WTC11 (cell line): ENCODE measurements at regions not wholly inside any gene's neighbourhood (a gene's known extent, or its start where the extent isn't known, plus 50 kb on each side); places are given as distances from the start of the nearest gene placed in this dataset.
A peak's percentile ranks its signal among the peaks of the same experiment; 100 is the strongest.

Experiments
- ATAC-seq: fragments of 200-7000 bp; cut with Tn5 transposase; 2 replicates; pipeline ENCODE4 v1.10.0; 2021; ENCODE audit warnings: mild to moderate bottlenecking, moderate library complexity
- CTCF ChIA-PET: fragments of 300-600 bp; sonication (Branson Sonifier 250); formaldehyde crosslinking; loops from one replicate; lab custom pipeline; 2021; ENCODE audit warnings: antibody characterized with exemption; lab: Charles Lee
- POLR2A ChIA-PET: fragments of 350-600 bp; sonication (Branson Sonifier 250); formaldehyde crosslinking; loops from one replicate; lab custom pipeline; 2021; ENCODE audit warnings: antibody characterized with exemption; lab: Charles Lee
- DNase-seq: peaks from one replicate; pipeline ENCODE4 v3.0.0; 2021; ENCODE audit warnings: low spot score
- H3K27ac Mint-ChIP-seq: 2 replicates; pipeline ENCODE4 v1.8.0; 2021; ENCODE audit warnings: mixed read lengths
- H3K27me3 Mint-ChIP-seq: 2 replicates; pipeline ENCODE4 v1.8.0; 2021; ENCODE audit warnings: low read depth, mild to moderate bottlenecking, moderate library complexity, mixed read lengths
- H3K36me3 Mint-ChIP-seq: 2 replicates; pipeline ENCODE4 v1.8.0; 2021; ENCODE audit warnings: mixed read lengths
- H3K4me1 Mint-ChIP-seq: 2 replicates; pipeline ENCODE4 v1.8.0; 2022; ENCODE audit warnings: mixed read lengths
- H3K4me3 Mint-ChIP-seq: 2 replicates; pipeline ENCODE4 v1.8.0; 2021; ENCODE audit warnings: mild to moderate bottlenecking, moderate library complexity, mixed read lengths
- H3K9me3 Mint-ChIP-seq: 2 replicates; pipeline ENCODE4 v1.8.0; 2021; ENCODE audit warnings: mixed read lengths
- ATF1 ChIP-seq: sonication (generic); formaldehyde crosslinking; IDR thresholded peaks from 2 replicates; pipeline ENCODE4 v1.8.1; 2023; ENCODE audit warnings: mild to moderate bottlenecking, moderate library complexity, missing genetic modification reagents
- GRHL2 ChIP-seq: fragments of 250-450 bp; sonication (Bioruptor Pico); IDR thresholded peaks from 2 replicates; pipeline ENCODE4 v1.8.0; 2022; ENCODE audit warnings: mild to moderate bottlenecking, moderate library complexity; ENCODE audit not compliant: insufficient replicate concordance, severe bottlenecking
- JAZF1 ChIP-seq: fragments of 250-450 bp; sonication (Bioruptor Pico); IDR thresholded peaks from 2 replicates; pipeline ENCODE4 v1.9.0; 2021; ENCODE audit warnings: moderate library complexity, mild to moderate bottlenecking, inconsistent platforms
- NFATC4 ChIP-seq: fragments of 250-450 bp; sonication (Bioruptor Pico); IDR thresholded peaks from 2 replicates; pipeline ENCODE4 v1.9.0; 2021; ENCODE audit warnings: mild to moderate bottlenecking
- NR3C1 ChIP-seq: sonication (generic); formaldehyde crosslinking; conservative IDR thresholded peaks from 2 replicates; pipeline ENCODE4 v1.8.1; 2023; ENCODE audit warnings: low read depth, mild to moderate bottlenecking, missing genetic modification reagents
- SP1 ChIP-seq: sonication (generic); formaldehyde crosslinking; conservative IDR thresholded peaks from 2 replicates; pipeline ENCODE4 v1.8.1; 2022; ENCODE audit warnings: missing genetic modification reagents
- TEAD4 ChIP-seq: sonication (generic); formaldehyde crosslinking; IDR thresholded peaks from 2 replicates; pipeline ENCODE4 v1.8.0; 2022; ENCODE audit warnings: mild to moderate bottlenecking, missing genetic modification reagents
- ZNF121 ChIP-seq: sonication (generic); formaldehyde crosslinking; IDR thresholded peaks from 2 replicates; pipeline ENCODE4 v1.8.0; 2023; ENCODE audit warnings: missing genetic modification reagents
- TF ChIP-seq, protein P1 (sequence below): sonication (generic); formaldehyde crosslinking; IDR thresholded peaks from 2 replicates; pipeline ENCODE4 v1.8.1; 2023; ENCODE audit warnings: mild to moderate bottlenecking, missing genetic modification reagents
- TF ChIP-seq, protein P2 (sequence below): sonication (generic); formaldehyde crosslinking; conservative IDR thresholded peaks from 2 replicates; pipeline ENCODE4 v1.8.1; 2022; ENCODE audit warnings: mild to moderate bottlenecking, missing genetic modification reagents
- TF ChIP-seq, protein P3 (sequence below): sonication (generic); formaldehyde crosslinking; IDR thresholded peaks from 2 replicates; pipeline ENCODE4 v1.8.1; 2022; ENCODE audit warnings: mild to moderate bottlenecking, missing genetic modification reagents, moderate library complexity, borderline replicate concordance
- TF ChIP-seq, protein P4 (sequence below): sonication (generic); formaldehyde crosslinking; IDR thresholded peaks from 2 replicates; pipeline ENCODE4 v1.8.1; 2023; ENCODE audit warnings: mild to moderate bottlenecking, moderate library complexity, missing genetic modification reagents
- TF ChIP-seq, protein P5 (sequence below): sonication (generic); formaldehyde crosslinking; IDR thresholded peaks from 2 replicates; pipeline ENCODE4 v1.8.1; 2023; ENCODE audit warnings: mild to moderate bottlenecking, missing genetic modification reagents, moderate library complexity
- TF ChIP-seq, protein P6 (sequence below): fragments of 250-450 bp; sonication (Bioruptor Pico); IDR thresholded peaks from 2 replicates; pipeline ENCODE4 v1.9.0; 2021; ENCODE audit warnings: mild to moderate bottlenecking
- TF ChIP-seq, protein P7 (sequence below): sonication (generic); formaldehyde crosslinking; IDR thresholded peaks from 2 replicates; pipeline ENCODE4 v1.8.0; 2022; ENCODE audit warnings: mild to moderate bottlenecking, missing genetic modification reagents
- TF ChIP-seq, protein P8 (sequence below): sonication (generic); formaldehyde crosslinking; IDR thresholded peaks from 2 replicates; pipeline ENCODE4 v1.8.1; 2022; ENCODE audit warnings: mild to moderate bottlenecking, moderate library complexity, missing genetic modification reagents
- TF ChIP-seq, protein P9 (sequence below): sonication (generic); formaldehyde crosslinking; IDR thresholded peaks from 2 replicates; pipeline ENCODE4 v1.8.1; 2022; ENCODE audit warnings: missing genetic modification reagents, borderline replicate concordance

DNA sequence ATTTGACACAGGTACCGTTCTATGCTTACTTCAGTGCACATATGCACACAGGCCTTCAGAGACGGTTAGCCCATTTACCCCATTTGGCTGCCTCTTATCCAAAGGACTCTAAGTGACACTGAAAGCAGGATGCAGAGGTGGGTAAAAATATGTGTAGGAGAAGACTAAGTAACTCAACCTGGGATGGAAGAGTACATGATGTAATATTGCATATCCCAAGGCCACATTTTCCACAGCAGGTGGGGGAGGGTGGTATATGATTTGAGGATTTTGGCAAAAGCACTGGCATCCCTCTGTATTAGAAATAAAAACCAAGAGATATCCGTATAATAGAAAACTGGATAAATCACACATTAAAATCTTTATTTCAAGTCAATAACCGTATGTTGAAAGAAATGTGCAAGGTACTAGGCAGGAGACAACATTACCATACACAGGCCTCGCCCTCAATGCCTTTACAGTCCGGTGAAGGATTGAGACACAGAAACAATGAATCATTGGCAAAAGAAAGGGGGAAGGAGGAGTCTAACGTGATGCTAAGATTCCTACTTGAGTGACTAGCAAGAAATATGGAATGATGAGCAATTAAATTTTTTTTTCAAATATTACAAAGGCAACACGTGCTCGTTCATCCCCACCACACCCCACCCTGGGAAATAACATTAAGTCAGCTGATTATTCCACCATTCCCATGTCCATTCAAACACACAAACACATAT, 161.0 kb upstream of the RASGEF1B start (continued):
- TF ChIP-seq, protein P1, sequence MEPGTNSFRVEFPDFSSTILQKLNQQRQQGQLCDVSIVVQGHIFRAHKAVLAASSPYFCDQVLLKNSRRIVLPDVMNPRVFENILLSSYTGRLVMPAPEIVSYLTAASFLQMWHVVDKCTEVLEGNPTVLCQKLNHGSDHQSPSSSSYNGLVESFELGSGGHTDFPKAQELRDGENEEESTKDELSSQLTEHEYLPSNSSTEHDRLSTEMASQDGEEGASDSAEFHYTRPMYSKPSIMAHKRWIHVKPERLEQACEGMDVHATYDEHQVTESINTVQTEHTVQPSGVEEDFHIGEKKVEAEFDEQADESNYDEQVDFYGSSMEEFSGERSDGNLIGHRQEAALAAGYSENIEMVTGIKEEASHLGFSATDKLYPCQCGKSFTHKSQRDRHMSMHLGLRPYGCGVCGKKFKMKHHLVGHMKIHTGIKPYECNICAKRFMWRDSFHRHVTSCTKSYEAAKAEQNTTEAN (CRISPR knock-in tag) = no peak
- TF ChIP-seq, protein P2, sequence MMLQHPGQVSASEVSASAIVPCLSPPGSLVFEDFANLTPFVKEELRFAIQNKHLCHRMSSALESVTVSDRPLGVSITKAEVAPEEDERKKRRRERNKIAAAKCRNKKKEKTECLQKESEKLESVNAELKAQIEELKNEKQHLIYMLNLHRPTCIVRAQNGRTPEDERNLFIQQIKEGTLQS = no peak
- TF ChIP-seq, protein P3, sequence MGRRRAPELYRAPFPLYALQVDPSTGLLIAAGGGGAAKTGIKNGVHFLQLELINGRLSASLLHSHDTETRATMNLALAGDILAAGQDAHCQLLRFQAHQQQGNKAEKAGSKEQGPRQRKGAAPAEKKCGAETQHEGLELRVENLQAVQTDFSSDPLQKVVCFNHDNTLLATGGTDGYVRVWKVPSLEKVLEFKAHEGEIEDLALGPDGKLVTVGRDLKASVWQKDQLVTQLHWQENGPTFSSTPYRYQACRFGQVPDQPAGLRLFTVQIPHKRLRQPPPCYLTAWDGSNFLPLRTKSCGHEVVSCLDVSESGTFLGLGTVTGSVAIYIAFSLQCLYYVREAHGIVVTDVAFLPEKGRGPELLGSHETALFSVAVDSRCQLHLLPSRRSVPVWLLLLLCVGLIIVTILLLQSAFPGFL (CRISPR knock-in tag) = no peak
- TF ChIP-seq, protein P4, sequence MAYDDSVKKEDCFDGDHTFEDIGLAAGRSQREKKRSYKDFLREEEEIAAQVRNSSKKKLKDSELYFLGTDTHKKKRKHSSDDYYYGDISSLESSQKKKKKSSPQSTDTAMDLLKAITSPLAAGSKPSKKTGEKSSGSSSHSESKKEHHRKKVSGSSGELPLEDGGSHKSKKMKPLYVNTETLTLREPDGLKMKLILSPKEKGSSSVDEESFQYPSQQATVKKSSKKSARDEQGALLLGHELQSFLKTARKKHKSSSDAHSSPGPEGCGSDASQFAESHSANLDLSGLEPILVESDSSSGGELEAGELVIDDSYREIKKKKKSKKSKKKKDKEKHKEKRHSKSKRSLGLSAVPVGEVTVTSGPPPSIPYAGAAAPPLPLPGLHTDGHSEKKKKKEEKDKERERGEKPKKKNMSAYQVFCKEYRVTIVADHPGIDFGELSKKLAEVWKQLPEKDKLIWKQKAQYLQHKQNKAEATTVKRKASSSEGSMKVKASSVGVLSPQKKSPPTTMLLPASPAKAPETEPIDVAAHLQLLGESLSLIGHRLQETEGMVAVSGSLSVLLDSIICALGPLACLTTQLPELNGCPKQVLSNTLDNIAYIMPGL (CRISPR knock-in tag) = no peak
- TF ChIP-seq, protein P5, sequence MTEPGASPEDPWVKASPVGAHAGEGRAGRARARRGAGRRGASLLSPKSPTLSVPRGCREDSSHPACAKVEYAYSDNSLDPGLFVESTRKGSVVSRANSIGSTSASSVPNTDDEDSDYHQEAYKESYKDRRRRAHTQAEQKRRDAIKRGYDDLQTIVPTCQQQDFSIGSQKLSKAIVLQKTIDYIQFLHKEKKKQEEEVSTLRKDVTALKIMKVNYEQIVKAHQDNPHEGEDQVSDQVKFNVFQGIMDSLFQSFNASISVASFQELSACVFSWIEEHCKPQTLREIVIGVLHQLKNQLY (CRISPR knock-in tag) = no peak
- TF ChIP-seq JAZF1 (CRISPR knock-in tag) (no peak), SP1 (CRISPR knock-in tag) (no peak), TEAD4 (CRISPR knock-in tag) (no peak), GRHL2 (CRISPR knock-in tag) (no peak), NR3C1 (CRISPR knock-in tag) (no peak)
- TF ChIP-seq, protein P6, sequence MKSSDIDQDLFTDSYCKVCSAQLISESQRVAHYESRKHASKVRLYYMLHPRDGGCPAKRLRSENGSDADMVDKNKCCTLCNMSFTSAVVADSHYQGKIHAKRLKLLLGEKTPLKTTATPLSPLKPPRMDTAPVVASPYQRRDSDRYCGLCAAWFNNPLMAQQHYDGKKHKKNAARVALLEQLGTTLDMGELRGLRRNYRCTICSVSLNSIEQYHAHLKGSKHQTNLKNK = no peak
- TF ChIP-seq, protein P7, sequence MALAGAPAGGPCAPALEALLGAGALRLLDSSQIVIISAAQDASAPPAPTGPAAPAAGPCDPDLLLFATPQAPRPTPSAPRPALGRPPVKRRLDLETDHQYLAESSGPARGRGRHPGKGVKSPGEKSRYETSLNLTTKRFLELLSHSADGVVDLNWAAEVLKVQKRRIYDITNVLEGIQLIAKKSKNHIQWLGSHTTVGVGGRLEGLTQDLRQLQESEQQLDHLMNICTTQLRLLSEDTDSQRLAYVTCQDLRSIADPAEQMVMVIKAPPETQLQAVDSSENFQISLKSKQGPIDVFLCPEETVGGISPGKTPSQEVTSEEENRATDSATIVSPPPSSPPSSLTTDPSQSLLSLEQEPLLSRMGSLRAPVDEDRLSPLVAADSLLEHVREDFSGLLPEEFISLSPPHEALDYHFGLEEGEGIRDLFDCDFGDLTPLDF (CRISPR knock-in tag) = no peak

DNA sequence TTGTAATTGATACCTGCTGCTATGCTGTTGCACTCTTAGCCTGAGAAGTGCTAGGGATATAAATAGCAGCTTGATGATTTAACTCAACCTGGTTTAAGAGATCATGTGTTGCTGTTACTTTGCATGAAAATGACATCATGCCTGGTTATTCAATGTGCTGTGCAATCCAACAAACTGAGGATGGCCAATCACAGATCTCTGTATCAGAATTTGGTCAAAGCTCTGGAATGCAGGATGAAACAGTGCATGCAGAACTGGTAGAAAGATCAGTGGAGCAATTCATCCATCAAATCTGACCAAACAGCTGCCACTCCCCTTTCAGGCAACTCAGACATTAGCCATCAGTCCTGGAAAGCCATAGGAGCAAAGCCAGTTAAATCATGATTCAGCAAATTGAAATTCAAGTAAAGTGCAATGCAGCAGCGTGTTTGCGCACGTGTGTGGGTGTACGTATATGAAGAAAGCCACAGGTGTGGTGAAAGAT, 160.3 kb upstream of the RASGEF1B start:
- ChIA-PET POLR2A (no interaction called here), CTCF (interaction anchor here (1.6 kb wide), 1 partner anchor 165 kb away, joined by 4 read pairs; no protein-coding TSS in a partner anchor)
- TF ChIP-seq ZNF121 (CRISPR knock-in tag) (no peak), ATF1 (CRISPR knock-in tag) (no peak), GRHL2 (CRISPR knock-in tag) (no peak), NFATC4 (no peak)
- TF ChIP-seq, protein P8, sequence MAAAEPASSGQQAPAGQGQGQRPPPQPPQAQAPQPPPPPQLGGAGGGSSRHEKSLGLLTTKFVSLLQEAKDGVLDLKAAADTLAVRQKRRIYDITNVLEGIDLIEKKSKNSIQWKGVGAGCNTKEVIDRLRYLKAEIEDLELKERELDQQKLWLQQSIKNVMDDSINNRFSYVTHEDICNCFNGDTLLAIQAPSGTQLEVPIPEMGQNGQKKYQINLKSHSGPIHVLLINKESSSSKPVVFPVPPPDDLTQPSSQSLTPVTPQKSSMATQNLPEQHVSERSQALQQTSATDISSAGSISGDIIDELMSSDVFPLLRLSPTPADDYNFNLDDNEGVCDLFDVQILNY = no peak
- TF ChIP-seq, protein P9, sequence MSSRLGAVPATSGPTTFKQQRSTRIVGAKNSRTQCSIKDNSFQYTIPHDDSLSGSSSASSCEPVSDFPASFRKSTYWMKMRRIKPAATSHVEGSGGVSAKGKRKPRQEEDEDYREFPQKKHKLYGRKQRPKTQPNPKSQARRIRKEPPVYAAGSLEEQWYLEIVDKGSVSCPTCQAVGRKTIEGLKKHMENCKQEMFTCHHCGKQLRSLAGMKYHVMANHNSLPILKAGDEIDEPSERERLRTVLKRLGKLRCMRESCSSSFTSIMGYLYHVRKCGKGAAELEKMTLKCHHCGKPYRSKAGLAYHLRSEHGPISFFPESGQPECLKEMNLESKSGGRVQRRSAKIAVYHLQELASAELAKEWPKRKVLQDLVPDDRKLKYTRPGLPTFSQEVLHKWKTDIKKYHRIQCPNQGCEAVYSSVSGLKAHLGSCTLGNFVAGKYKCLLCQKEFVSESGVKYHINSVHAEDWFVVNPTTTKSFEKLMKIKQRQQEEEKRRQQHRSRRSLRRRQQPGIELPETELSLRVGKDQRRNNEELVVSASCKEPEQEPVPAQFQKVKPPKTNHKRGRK (CRISPR knock-in tag) = no peak
- TF ChIP-seq, protein P2 = no peak
- no peaks in the 10 kb centered on the region for H3K9me3 Mint-ChIP-seq
- no peaks in the 10 kb centered on the region for H3K36me3 Mint-ChIP-seq
- ATAC-seq (peak; percentile 19; the same call in 1 of the 2 replicates), DNase-seq (no peak)
- H3K27me3 Mint-ChIP-seq = no peaks in the 10 kb centered on the region
- H3K4me1 Mint-ChIP-seq = peaks cover 27% of the 10 kb centered on the region
- H3K4me3 Mint-ChIP-seq = no peak overlapping the region
- no peak overlapping the region; the same call in 1 of the 2 replicates for H3K27ac Mint-ChIP-seq
